ENCODE measurements at regions not wholly inside any gene's neighbourhood (a gene's known extent, or its start where the extent isn't known, plus 50 kb on each side); places are given as distances from the start of the nearest gene placed in this dataset. TPM values are rescaled to one million over a fixed set of nuclear protein-coding genes. Genes with fewer than 3 reads are reported as not detected.

- TF ChIP-seq CTCF (IDR thresholded peaks at IDR 0.05; ENCODE audit: insufficient read depth, low read length), result no peak
- peak; percentile 94 for DNase-seq (ENCODE audit: low read depth)
- no peak overlapping the region for H3K4me3 ChIP-seq (ENCODE audit: low read depth, low read length)
Measured at GRCh38 chr5:39475881-39476842, 51.4 kb upstream of the DAB2 start.

- DNase-seq (ENCODE audit: low read depth), result peak; percentile 71
- TF ChIP-seq CTCF (IDR thresholded peaks at IDR 0.05; ENCODE audit: insufficient read depth, low read length), result no peak
- H3K4me3 ChIP-seq (ENCODE audit: low read depth, low read length), result no peak overlapping the region
Measured at GRCh38 chr5:39475159-39475571, 50.4 kb upstream of the DAB2 start.

Small RNA genes in the stretch of these regions (small RNA-seq; reads per million reads assigned to genes)
- not detected for gene RNU1-150P

All from fibroblast of the aortic adventitia (primary cell).